H7 (cell line): ENCODE measurements at regions not wholly inside any gene's neighbourhood (a gene's known extent, or its start where the extent isn't known, plus 50 kb on each side); places are given as distances from the start of the nearest gene placed in this dataset.

ENCODE experiments used
- DNase-seq: peaks from one replicate; pipeline ENCODE4 v3.0.0; 2012
- H3K27me3 ChIP-seq: 2 replicates; pipeline ENCODE4 v1.6.0; 2011; ENCODE audit warnings: mild to moderate bottlenecking, low read length; ENCODE audit not compliant: control insufficient read depth, insufficient read depth
- H3K36me3 ChIP-seq: replicated peaks from 2 replicates; pipeline ENCODE4 v1.5.1; 2011; ENCODE audit warnings: low read length; ENCODE audit not compliant: control insufficient read depth, insufficient read depth
- H3K4me3 ChIP-seq: 2 replicates; pipeline ENCODE4 v1.5.1; 2011; ENCODE audit warnings: low read depth, mild to moderate bottlenecking, control low read depth, low read length, moderate library complexity; ENCODE audit not compliant: insufficient read depth

GRCh38 chr12:104844123-104844522 is 114.0 kb downstream of the SLC41A2 start:
- no peaks in the 10 kb centered on the region for H3K27me3 ChIP-seq
- no peak for DNase-seq

GRCh38 chr12:104840262-104840661 is 117.8 kb downstream of the SLC41A2 start:
- DNase-seq, result no peak
- Histone ChIP-seq H3K4me3 (no peak overlapping the region), H3K27me3 (no peaks in the 10 kb centered on the region), H3K36me3 (no peaks in the 10 kb centered on the region)

More at GRCh38 chr12:104844123-104844522, 114.0 kb downstream of the SLC41A2 start:
- no peaks in the 10 kb centered on the region for H3K36me3 ChIP-seq
- no peak overlapping the region for H3K4me3 ChIP-seq

GRCh38 chr12:104835317-104835716 is 122.8 kb downstream of the SLC41A2 start:
- no peak overlapping the region for H3K4me3 ChIP-seq

GRCh38 chr12:104834607-104835006 is 123.5 kb downstream of the SLC41A2 start:
- H3K27me3 ChIP-seq, result no peaks in the 10 kb centered on the region
- no peak for DNase-seq
- H3K4me3 ChIP-seq, result no peak overlapping the region
- no peaks in the 10 kb centered on the region for H3K36me3 ChIP-seq

More at GRCh38 chr12:104835317-104835716, 122.8 kb downstream of the SLC41A2 start:
- H3K36me3 ChIP-seq, result no peaks in the 10 kb centered on the region
- DNase-seq, result no peak
- H3K27me3 ChIP-seq, result no peaks in the 10 kb centered on the region

GRCh38 chr12:104833756-104834155 is 124.3 kb downstream of the SLC41A2 start:
- Histone ChIP-seq H3K27me3 (no peaks in the 10 kb centered on the region), H3K4me3 (no peak overlapping the region), H3K36me3 (no peaks in the 10 kb centered on the region)
- DNase-seq, result no peak

- H3K4me3 ChIP-seq, result no peak overlapping the region
- H3K27me3 ChIP-seq, result no peaks in the 10 kb centered on the region
- no peak for DNase-seq
- no peaks in the 10 kb centered on the region for H3K36me3 ChIP-seq
These were observed 130.1 kb downstream of the SLC41A2 start for GRCh38 chr12:104828015-104828414.

- peak; percentile 39 for DNase-seq
These were observed 130.5 kb downstream of the SLC41A2 start for GRCh38 chr12:104827587-104827986.

GRCh38 chr12:104825408-104825807 is 132.7 kb downstream of the SLC41A2 start:
- no peak overlapping the region for H3K4me3 ChIP-seq
- H3K27me3 ChIP-seq, result no peaks in the 10 kb centered on the region
- no peaks in the 10 kb centered on the region for H3K36me3 ChIP-seq
- no peak for DNase-seq

More at GRCh38 chr12:104827587-104827986, 130.5 kb downstream of the SLC41A2 start:
- Histone ChIP-seq H3K4me3 (no peak overlapping the region), H3K36me3 (no peaks in the 10 kb centered on the region), H3K27me3 (no peaks in the 10 kb centered on the region)

GRCh38 chr12:104823985-104824461 is 134.1 kb downstream of the SLC41A2 start:
- DNase-seq, result no peak
- H3K36me3 ChIP-seq, result no peaks in the 10 kb centered on the region
- no peaks in the 10 kb centered on the region for H3K27me3 ChIP-seq
- H3K4me3 ChIP-seq, result no peak overlapping the region

- no peaks in the 10 kb centered on the region for H3K36me3 ChIP-seq
- H3K4me3 ChIP-seq, result no peak overlapping the region
- no peaks in the 10 kb centered on the region for H3K27me3 ChIP-seq
- no peak for DNase-seq
These were observed 135.1 kb downstream of the SLC41A2 start for GRCh38 chr12:104822941-104823340.

- no peak for DNase-seq
- Histone ChIP-seq H3K4me3 (no peak overlapping the region), H3K36me3 (no peaks in the 10 kb centered on the region), H3K27me3 (no peaks in the 10 kb centered on the region)
These were observed 141.1 kb downstream of the SLC41A2 start for GRCh38 chr12:104816845-104817503.

- no peaks in the 10 kb centered on the region for H3K27me3 ChIP-seq
- DNase-seq, result no peak
- H3K4me3 ChIP-seq, result no peak overlapping the region
- H3K36me3 ChIP-seq, result no peaks in the 10 kb centered on the region
These were observed 142.2 kb downstream of the SLC41A2 start for GRCh38 chr12:104815935-104816334.

- H3K36me3 ChIP-seq, result no peaks in the 10 kb centered on the region
- no peaks in the 10 kb centered on the region for H3K27me3 ChIP-seq
These were observed 143.1 kb downstream of the SLC41A2 start for GRCh38 chr12:104814944-104815343.

More at GRCh38 chr12:104814944-104815343, 143.1 kb downstream of the SLC41A2 start:
- H3K4me3 ChIP-seq, result no peak overlapping the region
- no peak for DNase-seq
